ENCODE measurements at regions not wholly inside any gene's neighbourhood (a gene's known extent, or its start where the extent isn't known, plus 50 kb on each side); places are given as distances from the start of the nearest gene placed in this dataset.

- TF ChIP-seq POLR2A (IDR thresholded peaks at IDR 0.05; ENCODE audit: low read depth, low read length) (no peak), TAF1 (IDR thresholded peaks at IDR 0.05; ENCODE audit: low read depth, low read length) (no peak), POLR2AphosphoS5 (IDR thresholded peaks at IDR 0.05; ENCODE audit: low read depth, low read length) (no peak), SPI1 (IDR thresholded peaks at IDR 0.05; ENCODE audit: low read depth, low read length) (no peak)
Observed at GRCh38 chr12:60281522-60281921, 685.7 kb downstream of the SLC16A7 start.
